Endometrium (tissue), 2 donors: ENCODE measurements at regions not wholly inside any gene's neighbourhood (a gene's known extent, or its start where the extent isn't known, plus 50 kb on each side); places are given as distances from the start of the nearest gene placed in this dataset.

Experiments
- FAIRE-seq: peaks from 2 replicates; lab custom pipeline; 2012; peaks lifted over from hg19 to GRCh38; lab: Jason Lieb, UNC
- donor health status: control.
- donor health status: control.

DNA sequence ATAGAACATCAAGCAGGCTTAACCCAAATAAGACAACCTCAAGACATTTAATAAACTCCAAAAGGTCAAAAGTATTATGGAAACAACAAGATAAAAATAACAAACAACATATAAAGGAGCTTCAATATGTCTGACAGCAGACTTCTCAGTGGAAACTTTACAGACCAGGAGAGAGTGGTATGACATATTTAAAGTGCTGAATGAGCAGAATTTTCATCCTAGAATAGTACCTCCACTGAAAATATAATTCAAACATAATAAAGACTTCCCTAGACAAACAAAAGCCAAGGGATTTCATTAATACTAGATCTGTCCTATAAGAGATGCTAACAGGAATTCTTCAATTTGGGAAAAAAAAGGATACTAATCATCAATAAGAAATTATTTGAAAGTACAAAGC, 1005.0 kb downstream of the TMTC2 start:
- no peak for FAIRE-seq

DNA sequence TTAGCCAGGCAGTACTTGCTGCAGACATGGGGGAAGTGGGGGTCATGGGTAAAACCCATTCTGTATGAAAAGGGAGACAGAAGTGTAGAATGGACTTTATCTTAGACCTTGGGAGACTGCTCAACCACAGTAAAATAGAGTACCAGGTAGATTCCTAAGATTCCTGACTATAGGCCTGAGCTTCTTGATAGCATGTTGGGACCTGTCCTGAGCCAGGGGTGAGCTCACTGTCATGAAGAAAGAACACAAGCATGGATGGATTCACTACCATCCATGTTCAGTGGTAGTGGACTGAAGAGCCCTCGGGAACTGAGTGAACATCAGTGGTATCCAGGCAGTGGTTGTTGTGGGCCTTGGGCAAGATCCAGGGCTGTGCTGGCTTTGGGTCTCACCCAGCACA, 1003.8 kb downstream of the TMTC2 start:
- no peak for FAIRE-seq

DNA sequence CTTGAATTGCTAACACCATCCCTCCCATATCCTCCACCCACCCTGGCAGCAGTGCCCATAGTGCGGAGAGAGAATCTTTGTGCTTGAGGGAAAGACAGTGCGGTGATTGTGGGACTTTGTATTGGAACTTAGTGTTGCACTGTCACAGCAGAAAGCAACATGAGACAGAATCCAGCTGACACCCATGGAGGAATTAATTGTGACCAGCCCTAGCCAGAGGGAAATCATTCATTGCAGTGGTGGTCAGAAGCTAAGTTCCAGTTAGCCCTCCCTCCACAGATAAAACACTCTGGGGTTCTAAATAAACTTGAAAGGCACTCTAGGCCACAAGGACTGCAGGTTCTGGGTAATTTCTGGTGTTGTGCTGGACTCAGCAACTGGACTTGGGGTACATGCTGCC, 1002.6 kb downstream of the TMTC2 start:
- no peak for FAIRE-seq

DNA sequence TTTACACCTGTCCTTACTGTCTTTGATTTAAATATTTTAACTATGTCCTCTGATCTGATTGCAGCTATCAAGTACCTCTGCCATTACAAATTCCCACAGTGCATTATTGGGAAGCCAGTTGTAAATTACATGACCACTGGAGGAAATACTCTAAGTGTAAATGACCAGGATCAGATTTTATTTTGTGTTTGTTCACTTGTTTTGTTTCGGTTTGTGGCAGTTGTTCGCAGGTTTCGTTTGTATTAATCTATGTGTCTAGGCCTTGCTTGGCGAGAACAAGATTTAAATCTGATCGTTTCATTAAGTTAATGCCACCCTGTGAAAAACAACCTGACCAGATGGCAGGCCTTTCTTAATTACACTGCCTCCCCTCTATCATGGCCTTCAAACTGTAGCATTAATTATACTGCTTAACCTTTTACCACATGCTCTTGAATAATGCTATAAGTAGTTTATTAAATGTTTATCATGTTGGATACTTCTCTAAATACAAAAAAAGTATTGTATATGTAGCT, 990.1 kb downstream of the TMTC2 start:
- no peak for FAIRE-seq

DNA sequence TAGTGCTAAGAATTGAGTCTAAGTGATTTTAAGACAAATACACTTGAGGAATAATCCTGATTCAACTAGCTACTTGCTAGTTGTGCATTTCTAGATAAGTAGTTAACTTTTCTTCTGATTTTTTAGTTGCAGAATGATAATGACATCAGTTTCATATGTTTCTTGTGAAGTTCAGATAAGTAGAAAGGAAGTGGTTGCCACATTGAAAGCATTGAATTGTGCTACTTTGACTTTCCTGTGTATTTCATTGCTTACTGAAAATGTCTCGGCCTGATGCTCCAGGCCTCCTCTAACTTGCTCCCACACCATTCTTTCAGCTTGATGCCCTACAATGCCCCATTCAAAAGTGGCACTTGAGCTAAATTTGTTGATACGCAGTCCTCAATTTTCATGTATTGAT, 980.0 kb downstream of the TMTC2 start:
- no peak for FAIRE-seq

DNA sequence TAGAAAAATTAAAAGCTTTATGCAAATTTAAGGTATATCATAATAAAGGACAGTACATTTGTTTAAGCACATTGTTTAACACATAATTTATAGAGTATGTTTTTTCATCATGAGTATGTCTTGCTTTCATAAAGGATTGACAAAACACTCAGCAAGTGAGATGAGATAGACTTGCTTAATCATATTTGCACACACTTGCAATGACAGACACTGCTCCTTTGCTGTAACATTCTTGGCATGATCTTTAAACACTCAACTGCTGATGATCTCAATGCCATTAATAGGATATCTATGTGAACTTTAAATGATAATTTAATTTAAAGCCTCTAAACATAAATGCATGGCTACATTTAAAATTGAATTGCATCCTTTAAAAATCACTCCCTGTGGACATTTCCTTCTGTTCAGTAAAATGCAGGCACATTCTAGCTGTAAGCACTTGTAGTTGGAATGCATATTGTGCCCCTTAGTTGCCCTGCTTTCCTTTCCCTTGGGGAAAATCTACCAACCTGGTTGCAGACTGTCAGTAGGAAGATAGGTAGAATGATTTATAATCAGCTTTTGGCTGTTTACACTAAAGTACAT, 979.0 kb downstream of the TMTC2 start:
- no peak for FAIRE-seq

DNA sequence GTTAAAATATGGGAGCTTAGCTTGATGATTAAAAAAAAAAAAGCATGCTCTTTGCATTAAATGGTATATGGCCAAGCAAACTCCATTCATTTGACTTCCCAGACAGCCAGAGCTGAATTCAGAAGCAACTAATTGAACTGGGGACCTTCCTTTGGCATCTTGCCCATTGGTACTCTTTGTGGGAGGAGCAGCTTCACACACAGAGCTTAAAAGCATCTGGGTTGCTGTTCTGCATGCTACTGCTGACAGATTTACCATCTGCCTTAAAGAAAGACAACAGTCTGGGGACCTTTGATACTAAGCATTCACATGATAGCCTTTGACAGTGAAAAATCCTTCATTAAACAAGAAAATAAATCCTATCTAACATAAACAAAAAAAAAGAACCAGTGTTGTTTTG, 977.9 kb downstream of the TMTC2 start:
- no peak for FAIRE-seq

DNA sequence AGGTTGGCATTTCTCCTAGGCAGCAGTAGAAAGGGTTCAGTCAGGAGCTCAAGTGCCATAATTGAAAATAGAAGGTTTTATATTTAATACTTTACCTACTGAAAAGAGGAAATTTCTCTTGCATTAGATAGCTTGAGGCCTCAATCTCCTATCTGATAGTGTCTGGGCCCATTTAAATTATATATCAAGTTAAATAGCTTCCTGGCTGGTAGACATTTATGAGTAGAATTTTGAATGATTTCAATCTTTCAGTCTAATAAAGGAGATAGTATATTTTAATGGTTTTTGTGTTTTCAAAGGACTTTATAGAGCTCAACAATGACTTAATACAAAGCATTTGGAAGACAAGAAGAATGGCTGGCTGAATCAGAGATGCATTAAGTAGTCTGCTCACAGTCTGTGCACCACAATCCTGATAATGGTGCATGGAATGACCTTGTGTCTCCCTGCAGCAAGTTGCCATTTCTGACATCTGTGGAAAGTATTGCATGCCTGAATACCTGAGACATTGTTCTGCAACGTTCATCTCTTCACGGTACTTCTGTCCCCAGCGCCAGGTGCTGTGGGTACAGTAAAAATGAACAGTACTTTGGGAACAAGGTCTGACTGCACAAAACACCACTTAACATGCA, 974.1 kb downstream of the TMTC2 start:
- FAIRE-seq: no peak

DNA sequence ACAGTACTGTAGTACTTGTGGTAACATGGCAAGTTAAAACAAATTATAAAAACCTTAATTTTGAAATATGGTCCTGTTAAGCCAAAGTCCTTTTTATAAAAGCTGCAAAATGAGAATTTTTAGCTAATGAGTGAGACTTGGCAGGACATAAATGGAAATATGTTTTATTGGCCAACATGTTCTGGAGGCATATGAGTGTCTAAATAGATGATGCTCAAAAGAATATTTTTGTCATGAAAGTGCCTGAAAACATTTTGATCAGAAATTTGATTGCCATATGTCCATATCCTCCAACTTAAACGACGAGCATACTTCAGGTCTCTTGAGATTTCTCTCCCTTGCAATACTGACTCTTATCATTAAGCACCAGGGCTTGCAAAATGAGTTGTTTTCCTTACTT, 972.6 kb downstream of the TMTC2 start:
- no peak for FAIRE-seq

DNA sequence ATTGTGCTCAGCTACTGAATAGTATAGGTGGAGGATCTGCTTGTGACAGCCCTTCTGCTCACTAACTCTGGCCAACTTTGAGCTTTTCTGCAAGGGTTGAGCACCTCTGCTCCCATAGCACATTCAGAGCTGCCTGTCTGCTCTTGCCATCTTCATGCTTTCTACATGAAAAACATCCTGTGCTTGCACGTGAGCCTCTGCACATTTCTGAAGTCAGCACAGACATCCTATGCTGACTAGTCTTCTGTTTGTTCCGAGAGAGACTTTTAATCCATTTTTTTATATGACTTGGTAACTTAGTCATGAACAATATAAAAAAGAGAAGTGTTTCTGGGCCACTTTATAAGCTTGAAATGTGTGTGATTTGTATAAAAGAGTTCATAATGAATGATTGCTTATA, 969.3 kb downstream of the TMTC2 start:
- no peak for FAIRE-seq

DNA sequence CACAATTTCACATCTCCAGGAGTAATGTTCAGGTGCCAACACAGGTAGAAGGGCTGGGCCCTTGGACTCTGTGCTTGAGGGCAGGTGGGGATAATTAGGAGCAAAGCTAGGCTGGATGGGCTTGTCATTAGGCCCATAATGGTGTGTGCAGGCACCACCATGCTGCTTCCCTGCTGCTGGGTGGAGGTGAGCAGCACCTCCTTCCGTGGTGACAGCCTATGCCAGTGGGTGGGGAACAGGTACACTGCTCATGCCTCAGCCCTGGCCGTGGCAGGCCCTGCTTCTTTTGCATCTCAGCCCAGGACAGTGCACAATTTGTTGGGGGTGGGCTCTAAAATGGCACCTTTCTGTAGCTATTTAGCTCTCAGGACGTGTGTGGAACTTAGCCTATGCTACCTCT, 955.5 kb downstream of the TMTC2 start:
- no peak for FAIRE-seq

DNA sequence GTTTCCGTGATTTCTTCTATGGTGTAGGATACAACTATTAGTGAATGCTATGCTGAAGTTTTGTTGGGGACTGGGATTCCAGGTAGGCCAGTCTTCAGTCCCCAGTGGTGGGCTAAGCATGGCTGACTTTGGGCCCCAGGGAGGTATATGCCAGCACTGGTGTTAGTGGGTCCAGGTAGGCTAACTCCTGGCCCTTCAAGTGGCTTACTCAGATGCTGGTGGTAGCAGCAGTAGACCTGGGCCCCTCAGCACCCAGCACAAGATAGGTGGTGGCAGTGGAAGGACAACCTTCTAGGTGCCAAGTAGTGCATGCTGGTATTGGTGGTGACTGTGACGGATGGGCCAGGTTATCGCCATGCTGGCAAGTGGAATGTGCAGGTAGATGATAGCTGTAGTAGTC, 955.1 kb downstream of the TMTC2 start:
- FAIRE-seq: no peak

DNA sequence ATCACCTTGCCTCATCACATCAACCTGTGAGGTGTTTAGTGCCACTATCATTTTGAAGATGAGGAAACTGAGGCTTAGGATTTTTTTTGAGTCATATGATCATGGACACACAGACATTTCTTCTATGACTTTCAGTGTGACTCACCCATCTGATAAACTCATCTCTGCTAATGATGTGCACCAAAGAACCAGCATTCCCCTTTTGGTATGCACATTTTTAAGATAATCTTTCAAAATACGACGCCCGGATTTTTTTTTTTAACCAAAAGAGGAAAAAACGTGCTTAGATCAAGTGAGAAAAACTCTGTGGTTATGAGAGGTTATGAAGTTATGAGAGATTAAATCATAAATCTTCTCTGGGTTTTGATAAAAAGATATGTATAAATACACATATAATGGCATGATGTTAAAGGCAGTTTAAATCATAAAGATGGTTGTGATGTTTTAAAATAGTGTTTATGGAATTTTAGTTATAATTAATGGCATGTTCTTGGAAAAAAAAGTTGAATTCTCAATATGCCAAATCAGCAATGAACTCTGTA, 948.1 kb downstream of the TMTC2 start:
- FAIRE-seq: no peak

DNA sequence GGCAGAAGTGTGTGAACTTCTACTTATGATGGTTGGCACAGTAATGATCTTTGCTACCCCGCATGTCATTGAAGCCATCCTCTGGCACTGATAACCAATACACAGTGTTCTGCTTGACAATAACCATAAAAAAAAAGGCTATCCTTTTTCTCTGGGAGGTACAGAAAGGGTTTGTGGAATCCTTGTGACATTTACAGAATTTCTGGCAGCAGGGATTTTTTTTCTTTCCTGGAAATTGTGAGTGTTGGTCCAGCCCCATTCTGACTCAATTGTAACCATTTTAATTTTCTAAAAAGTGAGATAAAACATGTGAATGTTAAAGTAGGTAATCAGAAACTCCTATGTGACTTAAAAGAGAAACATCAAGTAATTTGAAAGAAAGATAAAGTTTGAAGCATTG, 943.8 kb downstream of the TMTC2 start:
- no peak for FAIRE-seq

DNA sequence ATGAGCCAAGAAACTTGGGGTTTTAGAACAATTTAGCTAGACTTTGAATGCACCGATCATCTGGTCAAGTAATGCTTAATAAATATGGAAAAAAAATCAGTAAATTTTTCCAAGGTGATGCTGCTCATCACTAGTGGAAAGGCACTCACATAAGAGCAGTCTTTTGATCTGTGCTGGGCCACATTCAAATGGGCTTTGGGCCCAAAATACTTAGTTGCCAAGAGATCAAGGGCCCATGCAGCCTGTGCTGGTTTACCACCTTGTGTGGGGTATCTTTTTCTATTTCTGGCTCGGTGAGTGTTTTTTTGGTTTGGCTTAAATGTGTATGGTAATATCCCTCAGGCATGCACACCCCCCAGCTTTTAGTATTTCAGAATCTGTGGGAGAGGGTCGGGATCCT, 943.2 kb downstream of the TMTC2 start:
- FAIRE-seq: no peak

DNA sequence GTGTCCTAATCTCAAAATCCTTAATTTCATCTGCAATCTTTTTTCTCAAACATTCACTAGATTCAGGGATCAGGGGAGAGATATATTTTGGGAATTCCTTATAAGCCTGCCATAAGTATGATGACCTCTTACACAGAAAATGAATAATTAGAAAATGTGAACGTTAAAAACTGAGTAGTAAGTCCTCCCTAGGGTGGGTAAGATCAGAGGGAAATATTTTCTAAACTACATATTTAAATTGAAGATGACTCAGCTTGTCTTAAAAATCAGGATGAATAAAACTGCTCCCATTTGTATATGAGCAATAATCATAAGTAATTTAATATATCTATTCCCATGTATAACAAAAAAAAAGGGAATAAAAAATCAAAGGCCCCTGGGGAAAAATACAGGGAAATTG, 935.5 kb downstream of the TMTC2 start:
- no peak for FAIRE-seq

DNA sequence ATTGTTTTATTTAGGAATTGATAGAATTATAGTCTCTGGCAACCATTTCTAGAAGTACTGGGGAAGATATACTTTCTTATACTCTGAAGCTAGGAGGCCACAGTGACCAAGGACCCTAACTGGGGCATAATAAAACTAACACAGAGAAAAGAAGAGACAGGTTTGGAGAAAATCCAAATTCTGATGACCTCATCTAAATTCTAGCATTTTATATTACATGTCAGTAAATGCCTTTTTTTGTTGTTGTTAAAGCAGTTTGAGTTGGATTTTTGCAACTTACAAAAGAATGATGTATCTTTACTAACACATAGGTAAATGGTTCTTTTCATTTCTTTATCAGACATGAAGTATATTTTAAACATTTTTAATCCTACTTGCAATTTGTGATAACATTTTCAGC, 933.3 kb downstream of the TMTC2 start:
- no peak for FAIRE-seq

DNA sequence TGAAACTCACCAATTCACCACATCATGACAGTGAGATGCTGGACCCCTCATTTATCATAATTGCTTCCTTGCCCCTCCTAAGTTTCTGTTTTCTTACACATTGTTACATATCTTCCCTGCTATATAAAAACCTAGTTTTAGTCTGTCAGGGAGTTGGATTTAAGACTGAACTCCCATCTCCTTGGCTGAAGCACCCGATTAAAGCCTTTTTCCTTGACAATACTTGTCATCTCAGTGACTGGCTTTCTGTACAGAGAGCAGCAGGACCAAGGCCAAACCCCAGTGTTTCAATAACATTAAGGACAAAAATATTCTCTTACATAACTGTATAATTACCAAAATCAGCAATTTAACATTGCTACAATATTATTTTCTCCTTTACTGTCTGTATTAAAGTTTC, 928.4 kb downstream of the TMTC2 start:
- no peak for FAIRE-seq

DNA sequence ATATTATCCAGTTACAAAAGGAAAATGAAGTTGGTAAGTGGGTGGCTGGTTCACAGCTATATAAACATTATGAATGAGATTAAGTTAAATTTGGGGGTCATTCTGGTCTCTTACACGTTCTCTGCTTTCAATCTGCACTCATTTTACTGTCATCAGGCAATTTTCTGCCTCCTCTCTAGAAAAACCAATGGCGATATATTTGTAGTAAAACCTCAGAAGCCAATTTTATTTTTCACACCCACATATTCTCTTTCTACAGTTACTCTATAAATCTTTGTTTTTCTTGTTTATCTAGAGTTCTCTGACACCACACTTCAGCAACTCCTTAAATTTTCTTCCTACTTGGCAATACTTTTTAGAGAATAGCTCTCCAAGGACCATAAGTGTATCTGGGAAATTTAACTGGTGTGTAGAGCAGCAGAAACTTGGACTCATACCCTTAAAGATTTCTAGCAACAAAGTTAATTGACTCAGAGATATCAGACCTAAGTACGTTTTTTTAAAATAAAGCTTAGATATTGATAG, 926.9 kb downstream of the TMTC2 start:
- peak; percentile 88 for FAIRE-seq

DNA sequence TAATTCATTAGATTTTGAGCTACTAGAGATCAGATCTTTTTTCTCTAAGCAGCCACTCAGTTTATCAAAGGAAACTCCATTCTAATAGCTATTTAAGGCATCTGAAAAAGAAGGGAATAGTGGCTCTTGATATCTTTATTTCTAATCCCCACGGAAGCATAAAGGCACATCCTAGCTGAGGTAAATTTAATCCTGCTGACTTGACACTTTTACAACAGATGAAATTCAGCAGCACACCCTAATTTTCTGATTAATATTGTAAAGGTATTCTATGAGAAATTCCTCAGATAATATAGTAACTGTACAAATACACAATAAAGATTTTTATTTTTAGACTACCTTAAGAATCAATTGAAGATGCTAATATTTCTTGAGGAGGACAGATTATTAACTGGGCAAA, 916.4 kb downstream of the TMTC2 start:
- no peak for FAIRE-seq

DNA sequence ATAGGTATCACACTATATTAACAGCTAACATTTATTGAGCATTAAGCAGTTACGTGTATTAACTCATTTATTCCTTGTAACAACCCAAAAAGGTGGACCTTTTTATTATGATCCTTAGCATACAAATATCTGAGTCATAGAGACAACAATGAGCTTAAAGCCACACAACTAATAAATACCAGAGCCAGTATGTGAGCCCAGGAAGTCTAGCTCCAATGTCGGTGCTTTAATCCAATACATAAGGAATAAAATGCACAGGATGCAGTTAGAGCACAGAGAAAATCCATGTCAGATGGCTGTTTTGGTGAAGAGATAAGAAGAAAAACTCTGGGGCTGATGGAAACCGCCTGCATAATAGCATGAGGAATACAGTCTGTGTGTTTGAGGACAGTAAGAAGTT, 888.6 kb downstream of the TMTC2 start:
- no peak for FAIRE-seq

DNA sequence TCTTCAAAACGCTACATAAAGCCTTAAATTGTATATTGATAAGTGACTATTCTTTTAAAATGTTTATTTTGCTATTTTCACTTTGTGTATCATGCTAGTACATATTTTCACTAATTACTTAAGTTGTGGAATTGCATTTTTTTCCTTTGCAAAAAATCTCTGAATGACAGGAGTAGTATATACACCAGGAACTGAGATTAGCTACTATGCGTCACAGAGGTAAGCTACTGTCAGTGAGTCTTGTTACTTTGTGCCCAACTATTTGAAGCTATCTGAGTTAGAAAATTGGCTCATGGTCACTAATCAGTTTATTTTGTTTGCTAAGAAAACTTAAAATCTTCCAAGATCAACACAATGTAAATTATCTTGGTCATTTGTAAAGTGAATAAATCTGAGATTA, 887.4 kb downstream of the TMTC2 start:
- no peak for FAIRE-seq

DNA sequence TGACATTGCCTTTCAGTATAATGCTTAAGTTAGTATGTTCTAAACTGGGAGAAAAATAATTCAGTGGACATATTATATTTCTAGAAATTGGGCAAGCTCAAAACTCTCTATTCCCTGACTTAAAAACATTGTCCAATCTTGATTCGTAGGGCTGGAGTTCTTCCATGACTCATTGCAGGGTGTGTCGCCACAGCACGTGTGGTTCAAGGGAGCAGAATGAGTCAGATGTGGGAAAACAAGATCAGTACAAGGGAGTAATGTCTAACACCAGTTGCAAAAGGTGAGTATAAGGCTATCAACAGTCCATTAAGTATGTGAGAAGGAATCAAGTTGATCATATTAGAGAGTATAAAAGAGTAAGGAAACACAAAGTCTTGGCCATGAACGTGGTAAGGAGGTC, 887.0 kb downstream of the TMTC2 start:
- no peak for FAIRE-seq

DNA sequence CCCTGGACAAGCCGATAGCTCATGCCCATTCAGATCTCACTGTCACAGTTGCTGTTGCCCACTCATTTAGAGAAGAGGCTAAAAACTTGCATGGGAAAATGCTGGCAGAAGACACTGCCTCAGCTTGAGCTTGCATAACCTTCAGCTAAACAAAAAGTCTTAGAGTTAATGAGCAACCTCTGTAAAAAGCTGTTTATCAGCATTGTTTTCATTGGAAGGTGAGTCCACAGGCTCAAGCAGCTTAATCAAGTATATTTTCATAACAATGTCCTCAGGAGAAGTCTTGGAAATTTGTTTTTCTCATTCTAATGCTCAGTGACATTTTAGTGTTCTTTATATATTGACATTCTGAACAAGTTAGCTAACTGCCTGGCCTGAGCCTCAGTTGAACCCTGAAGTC, 872.9 kb downstream of the TMTC2 start:
- FAIRE-seq: no peak
